ENCODE measurements at regions not wholly inside any gene's neighbourhood (a gene's known extent, or its start where the extent isn't known, plus 50 kb on each side); places are given as distances from the start of the nearest gene placed in this dataset.

- H3K4me3 ChIP-seq (ENCODE audit: low read length) = no peak overlapping the region
- no peak for DNase-seq (ENCODE audit: low read depth)
- TF ChIP-seq, protein P1, sequence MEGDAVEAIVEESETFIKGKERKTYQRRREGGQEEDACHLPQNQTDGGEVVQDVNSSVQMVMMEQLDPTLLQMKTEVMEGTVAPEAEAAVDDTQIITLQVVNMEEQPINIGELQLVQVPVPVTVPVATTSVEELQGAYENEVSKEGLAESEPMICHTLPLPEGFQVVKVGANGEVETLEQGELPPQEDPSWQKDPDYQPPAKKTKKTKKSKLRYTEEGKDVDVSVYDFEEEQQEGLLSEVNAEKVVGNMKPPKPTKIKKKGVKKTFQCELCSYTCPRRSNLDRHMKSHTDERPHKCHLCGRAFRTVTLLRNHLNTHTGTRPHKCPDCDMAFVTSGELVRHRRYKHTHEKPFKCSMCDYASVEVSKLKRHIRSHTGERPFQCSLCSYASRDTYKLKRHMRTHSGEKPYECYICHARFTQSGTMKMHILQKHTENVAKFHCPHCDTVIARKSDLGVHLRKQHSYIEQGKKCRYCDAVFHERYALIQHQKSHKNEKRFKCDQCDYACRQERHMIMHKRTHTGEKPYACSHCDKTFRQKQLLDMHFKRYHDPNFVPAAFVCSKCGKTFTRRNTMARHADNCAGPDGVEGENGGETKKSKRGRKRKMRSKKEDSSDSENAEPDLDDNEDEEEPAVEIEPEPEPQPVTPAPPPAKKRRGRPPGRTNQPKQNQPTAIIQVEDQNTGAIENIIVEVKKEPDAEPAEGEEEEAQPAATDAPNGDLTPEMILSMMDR (conservative IDR thresholded peaks at IDR 0.05; ENCODE audit: low read depth, low read length) = no peak
Observed at GRCh38 chr1:213688655-213689054, 299.1 kb upstream of the PROX1 start.

GRCh38 chr1:213689260-213689659 is 298.5 kb upstream of the PROX1 start:
- no peak overlapping the region for H3K4me3 ChIP-seq (ENCODE audit: low read length)

GRCh38 chr1:213690341-213690917 is 297.3 kb upstream of the PROX1 start:
- no peak overlapping the region for H3K4me3 ChIP-seq (ENCODE audit: low read length)
- DNase-seq (ENCODE audit: low read depth) = no peak
- TF ChIP-seq, protein P1 (conservative IDR thresholded peaks at IDR 0.05; ENCODE audit: low read depth, low read length) = no peak

More at GRCh38 chr1:213689260-213689659, 298.5 kb upstream of the PROX1 start:
- TF ChIP-seq, protein P1 (conservative IDR thresholded peaks at IDR 0.05; ENCODE audit: low read depth, low read length) = no peak
- no peak for DNase-seq (ENCODE audit: low read depth)

GRCh38 chr1:213692321-213692720 is 295.5 kb upstream of the PROX1 start:
- TF ChIP-seq, protein P1 (conservative IDR thresholded peaks at IDR 0.05; ENCODE audit: low read depth, low read length) = no peak
- no peak for DNase-seq (ENCODE audit: low read depth)
- no peak overlapping the region for H3K4me3 ChIP-seq (ENCODE audit: low read length)

DNA sequence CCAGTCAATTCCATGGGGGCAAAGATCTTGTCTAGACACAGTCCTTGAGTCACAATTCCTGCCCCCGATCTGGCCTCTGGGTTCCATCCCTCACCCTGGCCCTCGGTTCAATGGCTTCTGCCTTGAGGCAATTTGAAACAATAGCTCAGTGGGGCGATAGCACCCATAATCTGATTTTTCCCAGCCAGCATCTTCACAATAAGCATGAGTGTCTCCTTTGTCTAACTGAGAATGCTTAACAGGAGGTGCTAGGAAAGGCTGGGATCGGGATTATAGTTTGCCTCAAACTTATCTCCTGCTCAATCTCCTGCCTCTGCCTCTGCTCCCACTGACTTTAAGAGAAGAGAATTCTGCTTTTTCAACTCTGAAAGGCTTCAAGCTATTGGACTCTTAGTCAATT is 293.9 kb upstream of the PROX1 start:
- H3K4me3 ChIP-seq (ENCODE audit: low read length) = no peak overlapping the region
- TF ChIP-seq, protein P1 (conservative IDR thresholded peaks at IDR 0.05; ENCODE audit: low read depth, low read length) = no peak
- DNase-seq (ENCODE audit: low read depth) = no peak

GRCh38 chr1:213697192-213697802 is 290.5 kb upstream of the PROX1 start:
- TF ChIP-seq, protein P1 (conservative IDR thresholded peaks at IDR 0.05; ENCODE audit: low read depth, low read length) = no peak
- no peak for DNase-seq (ENCODE audit: low read depth)
- H3K4me3 ChIP-seq (ENCODE audit: low read length) = no peak overlapping the region

GRCh38 chr1:213698092-213698702 is 289.6 kb upstream of the PROX1 start:
- TF ChIP-seq, protein P1 (conservative IDR thresholded peaks at IDR 0.05; ENCODE audit: low read depth, low read length) = no peak
- no peak for DNase-seq (ENCODE audit: low read depth)

More at GRCh38 chr1:213698092-213698702, 289.6 kb upstream of the PROX1 start:
- H3K4me3 ChIP-seq (ENCODE audit: low read length) = no peak overlapping the region

Data from retinal pigment epithelial cell (primary cell).